ENCODE measurements at regions not wholly inside any gene's neighbourhood (a gene's known extent, or its start where the extent isn't known, plus 50 kb on each side); places are given as distances from the start of the nearest gene placed in this dataset.

DNA sequence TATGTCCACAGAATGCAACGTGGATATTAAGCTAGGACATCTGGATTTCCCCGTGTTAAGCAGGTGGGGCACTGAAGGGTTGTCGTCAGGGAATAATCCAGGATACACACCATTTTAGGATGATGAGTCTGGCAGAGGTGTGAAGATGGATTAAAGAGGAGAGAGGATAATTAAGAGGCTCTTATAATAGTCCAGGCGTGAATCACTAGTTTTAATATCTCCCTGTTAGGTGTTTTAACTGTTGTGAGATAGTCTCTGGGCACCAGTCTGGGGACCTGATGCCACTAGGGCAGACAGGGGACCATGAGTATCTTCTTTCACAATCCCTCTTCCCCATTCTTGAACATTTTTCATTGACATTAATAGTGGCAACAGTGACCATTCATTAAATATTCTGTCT lies 216.7 kb downstream of the TBX5 start:
- TF ChIP-seq, protein P1, sequence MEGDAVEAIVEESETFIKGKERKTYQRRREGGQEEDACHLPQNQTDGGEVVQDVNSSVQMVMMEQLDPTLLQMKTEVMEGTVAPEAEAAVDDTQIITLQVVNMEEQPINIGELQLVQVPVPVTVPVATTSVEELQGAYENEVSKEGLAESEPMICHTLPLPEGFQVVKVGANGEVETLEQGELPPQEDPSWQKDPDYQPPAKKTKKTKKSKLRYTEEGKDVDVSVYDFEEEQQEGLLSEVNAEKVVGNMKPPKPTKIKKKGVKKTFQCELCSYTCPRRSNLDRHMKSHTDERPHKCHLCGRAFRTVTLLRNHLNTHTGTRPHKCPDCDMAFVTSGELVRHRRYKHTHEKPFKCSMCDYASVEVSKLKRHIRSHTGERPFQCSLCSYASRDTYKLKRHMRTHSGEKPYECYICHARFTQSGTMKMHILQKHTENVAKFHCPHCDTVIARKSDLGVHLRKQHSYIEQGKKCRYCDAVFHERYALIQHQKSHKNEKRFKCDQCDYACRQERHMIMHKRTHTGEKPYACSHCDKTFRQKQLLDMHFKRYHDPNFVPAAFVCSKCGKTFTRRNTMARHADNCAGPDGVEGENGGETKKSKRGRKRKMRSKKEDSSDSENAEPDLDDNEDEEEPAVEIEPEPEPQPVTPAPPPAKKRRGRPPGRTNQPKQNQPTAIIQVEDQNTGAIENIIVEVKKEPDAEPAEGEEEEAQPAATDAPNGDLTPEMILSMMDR (IDR thresholded peaks at IDR 0.05; ENCODE audit: poor library complexity, severe bottlenecking): no peak
- TF ChIP-seq REST (IDR thresholded peaks at IDR 0.05; ENCODE audit: borderline replicate concordance): no peak
- no peak for TF ChIP-seq EZH2 (IDR thresholded peaks at IDR 0.05; ENCODE audit: borderline replicate concordance, insufficient read depth, low read length, poor library complexity, severe bottlenecking)
- TF ChIP-seq SMC3 (conservative IDR thresholded peaks at IDR 0.05; ENCODE audit: poor library complexity): no peak
- TF ChIP-seq EP300 (conservative IDR thresholded peaks at IDR 0.05; ENCODE audit: poor library complexity, severe bottlenecking): no peak
- TF ChIP-seq RAD21 (conservative IDR thresholded peaks at IDR 0.05): no peak
- no peak for TF ChIP-seq MXI1 (conservative IDR thresholded peaks at IDR 0.05; ENCODE audit: poor library complexity, severe bottlenecking)

All from neural cell (in vitro differentiated cells).